Activated B cell treated with CpG ODN at 0.5 μM for 24 hours (primary cell): ENCODE measurements at regions not wholly inside any gene's neighbourhood (a gene's known extent, or its start where the extent isn't known, plus 50 kb on each side); places are given as distances from the start of the nearest gene placed in this dataset.

Experiments used
- ATAC-seq: fragments of 200-7000 bp; cut with Tn5 transposase; one replicate; pipeline ENCODE4 v1.10.0; 2021; ENCODE audit warnings: low read depth, mild to moderate bottlenecking, moderate library complexity
- CTCF ChIA-PET: fragments of 350-600 bp; sonication (Branson Sonifier 250); formaldehyde crosslinking; loops from one replicate; lab custom pipeline; 2021; ENCODE audit warnings: antibody characterized with exemption; lab: Charles Lee
- POLR2A ChIA-PET: fragments of 350-600 bp; sonication (Branson Sonifier 250); formaldehyde crosslinking; loops from one replicate; lab custom pipeline; 2021; ENCODE audit warnings: antibody characterized with exemption; lab: Charles Lee
- DNase-seq: peaks from one replicate; pipeline ENCODE4 v3.0.0; 2022
- H3K27ac Mint-ChIP-seq: one replicate; pipeline ENCODE4 v1.8.0; 2020; ENCODE audit warnings: mixed read lengths
- H3K27me3 Mint-ChIP-seq: one replicate; pipeline ENCODE4 v1.8.0; 2021; ENCODE audit warnings: mixed read lengths
- H3K36me3 Mint-ChIP-seq: one replicate; pipeline ENCODE4 v1.8.0; 2021; ENCODE audit warnings: low read depth, mixed read lengths
- H3K4me1 Mint-ChIP-seq: one replicate; pipeline ENCODE4 v1.8.0; 2021; ENCODE audit warnings: mixed read lengths
- H3K4me3 Mint-ChIP-seq: one replicate; pipeline ENCODE4 v1.8.0; 2020; ENCODE audit warnings: mild to moderate bottlenecking, mixed read lengths
- H3K9me3 Mint-ChIP-seq: one replicate; pipeline ENCODE4 v1.8.0; 2020; ENCODE audit warnings: mixed read lengths
- intact Hi-C: fragments of 100-400 bp; cut with micrococcal nuclease; formaldehyde crosslinking; loops from one replicate; pipeline ENCODE4 v1.15.1; 2024
- TF ChIP-seq, protein P1 (sequence below): fragments of 200-600 bp; IDR thresholded peaks from one replicate; pipeline ENCODE4 v1.8.0; 2022; ENCODE audit warnings: antibody characterized with exemption, mild to moderate bottlenecking

DNA sequence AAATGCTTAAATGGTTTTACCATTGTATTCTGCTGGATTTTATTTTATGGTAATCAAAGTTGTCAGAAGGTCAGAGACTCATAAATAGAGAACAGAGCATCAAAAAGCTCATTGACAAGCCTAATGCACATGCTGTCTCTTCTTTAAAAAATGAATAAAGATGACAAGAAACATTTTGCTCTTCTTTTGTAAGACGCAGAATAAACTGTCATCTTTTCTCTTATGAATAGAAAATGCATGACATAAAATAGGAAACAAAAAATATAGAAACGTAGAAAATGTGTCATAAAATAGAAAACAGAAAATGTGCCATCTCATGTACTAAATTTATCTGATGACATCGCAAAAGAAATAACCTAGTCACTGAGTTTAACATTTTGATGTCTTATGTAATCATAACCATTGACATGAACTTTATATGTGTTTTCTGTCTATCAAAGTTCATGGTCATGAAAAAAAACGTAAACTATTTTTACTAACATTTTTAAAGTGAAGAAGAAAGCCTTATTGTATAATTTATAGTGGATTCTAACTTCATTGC lies 484.1 kb downstream of the TRIML1 start:
- TF ChIP-seq, protein P1, sequence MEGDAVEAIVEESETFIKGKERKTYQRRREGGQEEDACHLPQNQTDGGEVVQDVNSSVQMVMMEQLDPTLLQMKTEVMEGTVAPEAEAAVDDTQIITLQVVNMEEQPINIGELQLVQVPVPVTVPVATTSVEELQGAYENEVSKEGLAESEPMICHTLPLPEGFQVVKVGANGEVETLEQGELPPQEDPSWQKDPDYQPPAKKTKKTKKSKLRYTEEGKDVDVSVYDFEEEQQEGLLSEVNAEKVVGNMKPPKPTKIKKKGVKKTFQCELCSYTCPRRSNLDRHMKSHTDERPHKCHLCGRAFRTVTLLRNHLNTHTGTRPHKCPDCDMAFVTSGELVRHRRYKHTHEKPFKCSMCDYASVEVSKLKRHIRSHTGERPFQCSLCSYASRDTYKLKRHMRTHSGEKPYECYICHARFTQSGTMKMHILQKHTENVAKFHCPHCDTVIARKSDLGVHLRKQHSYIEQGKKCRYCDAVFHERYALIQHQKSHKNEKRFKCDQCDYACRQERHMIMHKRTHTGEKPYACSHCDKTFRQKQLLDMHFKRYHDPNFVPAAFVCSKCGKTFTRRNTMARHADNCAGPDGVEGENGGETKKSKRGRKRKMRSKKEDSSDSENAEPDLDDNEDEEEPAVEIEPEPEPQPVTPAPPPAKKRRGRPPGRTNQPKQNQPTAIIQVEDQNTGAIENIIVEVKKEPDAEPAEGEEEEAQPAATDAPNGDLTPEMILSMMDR = no peak
- ATAC-seq (no peak), DNase-seq (no peak)
- ChIA-PET POLR2A (no interaction called here), CTCF (no interaction called here)
- peaks cover 14% of the 10 kb centered on the region for H3K9me3 Mint-ChIP-seq
- no peaks in the 10 kb centered on the region for H3K36me3 Mint-ChIP-seq
- intact Hi-C loops = no loop called here
- no peaks in the 10 kb centered on the region for H3K4me1 Mint-ChIP-seq
- H3K27me3 Mint-ChIP-seq = no peaks in the 10 kb centered on the region
- no peak overlapping the region for H3K4me3 Mint-ChIP-seq
- no peak overlapping the region for H3K27ac Mint-ChIP-seq

DNA sequence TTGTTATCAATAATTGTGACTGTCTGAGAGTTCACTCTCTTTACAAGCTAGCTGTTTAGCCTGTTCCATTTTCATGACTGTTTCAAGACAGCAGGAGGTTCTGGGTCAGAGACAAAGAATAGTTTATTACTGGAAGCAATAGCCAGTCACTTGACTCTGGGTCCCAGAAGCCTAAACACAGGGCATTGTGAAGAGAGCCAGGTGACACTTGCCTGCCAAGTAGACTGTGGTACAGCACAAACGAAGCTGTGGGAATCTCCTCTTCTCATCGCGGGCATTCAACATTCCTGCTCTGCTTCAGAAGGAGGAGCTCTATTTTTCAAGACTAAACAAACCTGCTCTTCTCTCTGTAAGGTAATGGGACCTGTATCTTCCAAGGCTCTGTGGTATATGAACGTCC lies 485.1 kb downstream of the TRIML1 start:
- ATAC-seq (no peak), DNase-seq (no peak)
- ChIA-PET CTCF (no interaction called here), POLR2A (no interaction called here)
- TF ChIP-seq, protein P1 = no peak
- intact Hi-C loops = no loop called here
- Mint-ChIP-seq H3K27ac (no peak overlapping the region), H3K36me3 (no peaks in the 10 kb centered on the region), H3K27me3 (no peaks in the 10 kb centered on the region), H3K9me3 (peaks cover 7% of the 10 kb centered on the region), H3K4me1 (no peaks in the 10 kb centered on the region), H3K4me3 (no peak overlapping the region)

DNA sequence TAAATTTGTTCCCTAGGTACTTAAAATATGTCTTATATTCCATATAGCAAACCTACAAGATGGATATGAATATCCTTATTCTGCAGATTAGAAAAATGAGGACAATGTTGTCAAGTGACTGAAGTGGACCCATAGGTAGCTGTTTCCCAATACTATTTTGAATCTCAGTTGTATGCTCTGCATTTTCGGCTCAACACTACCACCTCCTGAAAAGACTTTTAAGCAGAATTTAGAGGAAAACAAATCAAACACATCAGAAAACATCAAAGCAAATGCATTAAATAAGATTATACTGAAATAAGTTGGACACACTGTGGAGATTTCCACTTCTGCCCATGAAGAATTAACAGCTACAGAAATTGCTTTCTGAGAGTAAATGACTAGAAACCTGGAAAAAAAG lies 488.7 kb downstream of the TRIML1 start:
- H3K9me3 Mint-ChIP-seq = peaks cover 14% of the 10 kb centered on the region
- ATAC-seq = no peak
- intact Hi-C loops = no loop called here

DNA sequence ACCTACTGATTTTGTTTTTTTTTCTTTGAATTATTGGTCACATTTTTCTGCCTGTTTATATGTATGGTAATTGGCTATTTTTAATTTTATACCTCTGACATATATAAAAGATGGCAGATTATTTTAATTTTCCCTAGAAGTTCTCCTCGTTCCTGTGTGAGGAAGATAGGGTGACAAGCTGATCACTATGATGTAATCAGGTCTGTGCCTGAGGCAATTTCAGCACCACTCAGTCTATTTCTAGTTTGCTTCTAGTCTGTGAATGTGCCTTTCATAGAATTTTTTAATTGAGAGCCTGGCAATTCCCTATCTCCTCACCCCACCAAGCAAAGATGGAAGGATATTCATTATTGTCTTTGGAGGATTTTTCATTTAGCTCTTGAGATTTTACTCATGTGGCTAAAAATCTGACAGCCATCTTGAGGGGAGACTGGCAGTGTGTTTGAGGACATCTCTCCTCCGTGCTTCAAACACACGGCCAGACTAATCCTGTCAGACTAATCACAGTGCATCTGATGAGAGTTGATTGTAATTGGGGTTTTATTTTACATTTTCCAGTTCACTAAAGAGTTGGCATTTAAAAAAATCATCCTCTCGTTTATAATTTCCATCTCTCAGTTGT lies 500.3 kb downstream of the TRIML1 start:
- no peaks in the 10 kb centered on the region for H3K36me3 Mint-ChIP-seq
- no peak overlapping the region for H3K27ac Mint-ChIP-seq
- no peaks in the 10 kb centered on the region for H3K27me3 Mint-ChIP-seq
- no peak overlapping the region for H3K4me3 Mint-ChIP-seq
- ChIA-PET CTCF (no interaction called here), POLR2A (no interaction called here)
- ATAC-seq (no peak), DNase-seq (no peak)
- TF ChIP-seq, protein P1 = no peak
- intact Hi-C loops = no loop called here
- H3K4me1 Mint-ChIP-seq = no peaks in the 10 kb centered on the region
- H3K9me3 Mint-ChIP-seq = no peaks in the 10 kb centered on the region

More for the DNA sequence above, 488.7 kb downstream of the TRIML1 start:
- TF ChIP-seq, protein P1 = no peak
- ChIA-PET POLR2A (no interaction called here), CTCF (interaction anchor here (0.5 kb wide), 1 partner anchor 33 kb away, joined by 4 read pairs; no protein-coding TSS in a partner anchor)
- no peak overlapping the region for H3K27ac Mint-ChIP-seq
- H3K27me3 Mint-ChIP-seq = no peaks in the 10 kb centered on the region
- H3K4me1 Mint-ChIP-seq = no peaks in the 10 kb centered on the region
- no peak for DNase-seq
- no peaks in the 10 kb centered on the region for H3K36me3 Mint-ChIP-seq
- H3K4me3 Mint-ChIP-seq = no peak overlapping the region

DNA sequence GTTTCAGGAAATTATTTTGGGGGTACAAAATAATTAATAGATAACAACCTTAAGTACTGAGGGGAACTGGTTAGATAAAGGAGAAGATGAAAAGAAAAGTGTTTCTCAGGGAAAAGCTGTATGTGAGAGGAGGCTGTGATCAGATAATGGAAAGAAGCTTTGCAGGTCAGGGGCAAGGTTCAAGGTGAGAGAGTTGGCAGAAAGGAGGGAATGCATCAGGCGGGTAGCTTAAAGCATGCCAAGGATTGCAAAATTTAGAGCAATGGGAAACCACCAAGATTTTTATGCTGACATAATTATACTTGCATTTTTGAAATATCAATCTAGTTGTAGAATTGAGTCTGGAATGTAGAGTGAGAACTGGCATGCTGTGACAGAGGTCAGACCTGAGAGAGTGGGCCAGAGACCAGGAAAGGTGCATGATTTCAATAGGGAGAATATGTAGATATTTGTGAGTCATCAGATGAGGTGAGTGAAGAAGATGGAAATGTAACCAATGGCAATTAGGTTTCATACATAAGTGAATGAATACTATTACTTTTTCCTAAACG lies 508.7 kb downstream of the TRIML1 start:
- H3K27me3 Mint-ChIP-seq = no peaks in the 10 kb centered on the region
- H3K9me3 Mint-ChIP-seq = peaks cover 11% of the 10 kb centered on the region
- intact Hi-C loops = no loop called here
- H3K4me3 Mint-ChIP-seq = no peak overlapping the region
- TF ChIP-seq, protein P1 = no peak
- no peak for DNase-seq
- no peak for ATAC-seq
- no peaks in the 10 kb centered on the region for H3K4me1 Mint-ChIP-seq
- ChIA-PET CTCF (no interaction called here), POLR2A (no interaction called here)
- H3K27ac Mint-ChIP-seq = no peak overlapping the region
- H3K36me3 Mint-ChIP-seq = no peaks in the 10 kb centered on the region
